ENCODE measurements at regions not wholly inside any gene's neighbourhood (a gene's known extent, or its start where the extent isn't known, plus 50 kb on each side); places are given as distances from the start of the nearest gene placed in this dataset.
"Not testable (repeated sequence)": the region's sequence is repeated elsewhere in the genome, so short reads cannot be mapped to it uniquely, and the experiment has no call there.

DNA sequence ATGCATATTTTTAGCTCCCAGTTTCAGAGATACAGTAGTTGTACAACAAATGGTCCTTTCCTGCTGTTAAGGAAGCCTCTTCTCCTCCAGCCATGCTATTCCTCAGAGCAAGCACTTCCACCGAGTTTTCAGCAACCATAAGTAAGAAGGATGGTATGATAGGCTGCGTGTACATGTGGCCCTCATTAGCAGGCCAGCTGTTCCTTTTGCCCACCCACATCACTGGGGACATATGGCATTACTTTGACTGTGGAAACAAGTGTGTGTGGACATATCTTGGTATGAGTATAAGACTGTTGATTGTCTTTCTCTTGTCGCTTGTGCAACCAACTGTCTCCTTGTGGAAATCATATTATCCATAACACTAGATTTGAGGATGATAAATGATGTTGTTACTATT is 129.4 kb upstream of the ZNF717 start:
- TF ChIP-seq TAF1, POLR2A (IDR thresholded peaks at IDR 0.05; ENCODE audit: low read depth, low read length): not testable (repeated sequence)
